IMR-90 (cell line): ENCODE measurements at regions not wholly inside any gene's neighbourhood (a gene's known extent, or its start where the extent isn't known, plus 50 kb on each side); places are given as distances from the start of the nearest gene placed in this dataset.
A peak's percentile ranks its signal among the peaks of the same experiment; 100 is the strongest.

Experiments used
- ATAC-seq: fragments of 200-7000 bp; cut with Tn5 transposase; 2 replicates; pipeline ENCODE4 v1.9.1; 2020; ENCODE audit warnings: low read depth, mild to moderate bottlenecking, moderate library complexity
- BruUV-seq: library from RNA; stranded (reverse); fragments of 400-500 nt; replicated peaks from 2 replicates; lab custom pipeline; 2021; lab: Mats Ljungman, UMichigan
- CTCF ChIA-PET: fragments of 300-600 bp; formaldehyde crosslinking; extraction: SDS; loops from one replicate; lab custom pipeline; 2021; ENCODE audit warnings: antibody characterized with exemption; lab: Yijun Ruan, JAX
- POLR2A ChIA-PET: fragments of 300-600 bp; sonication (Branson Sonifier 250); formaldehyde crosslinking; loops from one replicate; lab custom pipeline; 2022; ENCODE audit warnings: antibody characterized with exemption; ENCODE audit not compliant: unreplicated experiment; lab: Charles Lee
- DNase-seq: peaks from one replicate; pipeline ENCODE4 v3.0.0; 2013
- H2AFZ ChIP-seq: replicated peaks from 2 replicates; pipeline ENCODE3; 2013; ENCODE audit warnings: low read length, mild to moderate bottlenecking; ENCODE audit not compliant: poor library complexity
- H2AK5ac ChIP-seq: 2 replicates; pipeline ENCODE4 v1.6.1; 2013; ENCODE audit warnings: low read depth, low read length, inconsistent platforms
- H2AK9ac ChIP-seq: replicated peaks from 2 replicates; pipeline ENCODE3; 2013; ENCODE audit warnings: mild to moderate bottlenecking, low read depth, low read length, moderate library complexity; ENCODE audit not compliant: poor library complexity
- H2BK120ac ChIP-seq: 2 replicates; pipeline ENCODE4 v1.6.1; 2013; ENCODE audit warnings: low read depth, low read length, inconsistent platforms
- H2BK15ac ChIP-seq: 3 replicates; pipeline ENCODE4 v1.6.1; 2013; ENCODE audit warnings: low read depth, low read length, inconsistent platforms
- H2BK20ac ChIP-seq: 2 replicates; pipeline ENCODE4 v1.6.1; 2013; ENCODE audit warnings: low read depth, mild to moderate bottlenecking, inconsistent platforms, low read length, moderate library complexity
- H2BK5ac ChIP-seq: 2 replicates; pipeline ENCODE4 v1.6.1; 2013; ENCODE audit warnings: mild to moderate bottlenecking, low read depth, low read length, inconsistent platforms; ENCODE audit not compliant: poor library complexity, severe bottlenecking
- H3K14ac ChIP-seq: replicated peaks from 2 replicates; pipeline ENCODE4 v1.6.1; 2013; ENCODE audit warnings: low read depth, low read length, inconsistent platforms
- H3K18ac ChIP-seq: 2 replicates; pipeline ENCODE4 v1.6.1; 2013; ENCODE audit warnings: low read depth, low read length, control low read depth
- H3K23ac ChIP-seq: 2 replicates; pipeline ENCODE4 v1.6.1; 2013; ENCODE audit warnings: low read depth, low read length, inconsistent platforms
- H3K27ac ChIP-seq: 2 replicates; pipeline ENCODE4 v1.5.1; 2013; ENCODE audit warnings: mild to moderate bottlenecking, control low read depth, low read length; ENCODE audit not compliant: insufficient read depth
- H3K27me3 ChIP-seq: 2 replicates; pipeline ENCODE4 v1.6.1; 2013; ENCODE audit warnings: low read length; ENCODE audit not compliant: control insufficient read depth, insufficient read depth
- H3K36me3 ChIP-seq: 2 replicates; pipeline ENCODE4 v1.6.1; 2013; ENCODE audit warnings: low read length, mixed read lengths; ENCODE audit not compliant: control insufficient read depth, insufficient read depth
- H3K4ac ChIP-seq: 2 replicates; pipeline ENCODE4 v1.6.1; 2013; ENCODE audit warnings: low read depth, low read length, inconsistent platforms
- H3K4me1 ChIP-seq: 2 replicates; pipeline ENCODE4 v1.6.1; 2013; ENCODE audit warnings: low read length, mixed read lengths; ENCODE audit not compliant: control insufficient read depth, insufficient read depth
- H3K4me2 ChIP-seq: 2 replicates; pipeline ENCODE4 v1.6.1; 2013; ENCODE audit warnings: low read depth, mild to moderate bottlenecking, control low read depth, low read length, moderate library complexity
- H3K4me3 ChIP-seq: 2 replicates; pipeline ENCODE4 v1.5.1; 2013; ENCODE audit warnings: low read depth, mild to moderate bottlenecking, control low read depth, low read length, moderate library complexity; ENCODE audit not compliant: insufficient read depth
- H3K56ac ChIP-seq: 2 replicates; pipeline ENCODE4 v1.6.1; 2013; ENCODE audit warnings: low read length, inconsistent platforms; ENCODE audit not compliant: insufficient read depth; ENCODE audit errors: extremely low read depth
- H3K79me1 ChIP-seq, 2 experiments: 2 replicates each; pipeline ENCODE4 v1.6.1; 2013; ENCODE audit warnings: low read length in 2 of 2, inconsistent platforms in 1 of 2, low read depth in 1 of 2
- H3K9ac ChIP-seq: 2 replicates; pipeline ENCODE4 v1.6.1; 2013; ENCODE audit warnings: low read depth, low read length, control low read depth
- H3K9me1 ChIP-seq: 2 replicates; pipeline ENCODE4 v1.6.1; 2013; ENCODE audit warnings: low read length, inconsistent platforms; ENCODE audit not compliant: insufficient read depth
- H3K9me3 ChIP-seq: 2 replicates; pipeline ENCODE4 v1.6.1; 2013; ENCODE audit warnings: low read length; ENCODE audit not compliant: control insufficient read depth, insufficient read depth
- H4K20me1 ChIP-seq: 2 replicates; pipeline ENCODE4 v1.6.1; 2013; ENCODE audit warnings: low read length, inconsistent platforms; ENCODE audit not compliant: insufficient read depth
- H4K5ac ChIP-seq: 2 replicates; pipeline ENCODE4 v1.6.1; 2013; ENCODE audit warnings: mild to moderate bottlenecking, low read depth, low read length, control low read depth
- H4K8ac ChIP-seq, 2 experiments: 2 replicates each; pipeline ENCODE4 v1.6.1; 2013; ENCODE audit warnings: low read depth in 2 of 2, low read length in 2 of 2, control low read depth in 1 of 2, inconsistent platforms in 1 of 2
- H4K91ac ChIP-seq: 2 replicates; pipeline ENCODE4 v1.6.1; 2013; ENCODE audit warnings: low read depth, low read length, inconsistent platforms; ENCODE audit not compliant: insufficient read depth
- BHLHE40 ChIP-seq: fragments of 150-350 bp; IDR thresholded peaks from 2 replicates; pipeline ENCODE4 v1.6.1; 2016; ENCODE audit warnings: mild to moderate bottlenecking, low read depth, low read length
- CEBPB ChIP-seq: IDR thresholded peaks from 2 replicates; pipeline ENCODE4 v1.6.1; 2012; ENCODE audit warnings: low read depth, low read length, improper control_type of control experiment
- CHD1 ChIP-seq: IDR thresholded peaks from 2 replicates; pipeline ENCODE4 v1.6.1; 2012; ENCODE audit warnings: low read depth, low read length, improper control_type of control experiment
- RFX5 ChIP-seq: IDR thresholded peaks from 2 replicates; pipeline ENCODE4 v1.8.0; 2012; ENCODE audit warnings: low read depth, mild to moderate bottlenecking, low read length, moderate library complexity
- WGBS, 2 experiments: methylation state at CpG; one replicate each; pipeline versions ENCODE4 v1.1.5 to v1.1.7; 2013; ENCODE audit warnings: missing lambda C conversion rate in 2 of 2; ENCODE audit not compliant: insufficient read length in 1 of 2; ENCODE audit errors: extremely low coverage in 2 of 2; 5-methylcytosine and 5-hydroxymethylcytosine counted together
- dilution Hi-C: fragments of 300-500 bp; cut with HindIII; formaldehyde crosslinking; loops from one replicate; pipeline ENCODE4 v1.14.3; 2018; ENCODE audit warnings: low sequenced_read_pairs; ENCODE audit not compliant: unreplicated experiment
- in situ Hi-C: fragments of 300-500 bp; cut with MboI; formaldehyde crosslinking; loops from 3 replicates; pipeline ENCODE4 v1.14.3; 2019; ENCODE audit warnings: low sequenced_read_pairs, inconsistent platforms, mixed read lengths
- intact Hi-C: fragments of 100-400 bp; cut with micrococcal nuclease; formaldehyde crosslinking; loops from 2 replicates; pipeline ENCODE4 v1.10.0; 2022
- TF ChIP-seq, protein P1 (sequence below): conservative IDR thresholded peaks from 2 replicates; pipeline ENCODE4 v1.5.1; 2012; ENCODE audit warnings: mild to moderate bottlenecking, low read depth, low read length, improper control_type of control experiment

DNA sequence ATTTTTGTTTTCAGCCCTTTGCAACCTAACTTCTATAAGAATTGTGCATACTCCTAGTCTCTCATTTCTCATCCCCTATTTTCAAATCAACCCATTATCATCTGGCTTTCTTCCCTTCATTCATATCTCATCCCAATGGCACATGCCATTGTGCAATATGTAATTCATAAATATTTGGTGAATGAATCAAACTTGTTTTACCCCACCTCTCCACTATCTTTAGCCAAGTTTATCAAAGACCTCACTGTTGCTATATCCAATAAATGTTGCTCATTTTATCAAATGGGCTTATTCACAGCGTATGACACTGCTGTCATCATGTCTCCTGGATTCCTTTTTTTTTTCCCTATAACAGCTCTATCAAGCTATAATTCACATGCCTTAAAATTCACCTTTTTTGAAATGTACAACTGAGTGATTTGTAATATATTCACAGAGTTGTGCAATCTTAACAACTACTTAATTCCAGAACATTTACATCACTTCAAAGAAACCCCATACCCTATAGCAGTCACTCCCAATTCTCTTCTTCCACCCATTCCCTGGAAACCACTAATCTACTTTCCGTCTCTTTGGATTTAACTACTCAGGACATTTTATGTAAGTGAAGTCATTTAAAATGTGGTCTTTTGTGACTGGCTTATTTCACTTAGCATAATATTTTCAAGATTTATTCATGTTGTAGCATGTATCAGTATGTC is 214.4 kb upstream of the PAPPA start:
- Histone ChIP-seq H3K4me1 (peaks cover 22% of the 10 kb centered on the region), H3K14ac (peak overlapping the region; percentile 96), H3K79me1 (peaks cover 5 to 10% of the 10 kb centered on the region in 2 experiments), H3K4me2 (peak overlapping the region; percentile 40; the same call in 1 of the 2 replicates), H3K23ac (peak overlapping the region; percentile 96; the same call in 1 of the 2 replicates), H3K4me3 (no peak overlapping the region), H4K8ac (peak overlapping the region; percentile 94 to 95), H2BK5ac (peak overlapping the region; percentile 99), H2AK5ac (peak overlapping the region; percentile 94), H4K5ac (peak overlapping the region; percentile 100), H3K18ac (peak overlapping the region; percentile 100), H2BK20ac (peak overlapping the region; percentile 97), H3K36me3 (no peaks in the 10 kb centered on the region), H3K56ac (peak overlapping the region; percentile 79; the same call in 1 of the 2 replicates), H2BK120ac (peak overlapping the region; percentile 98), H3K9me1 (peaks cover 4% of the 10 kb centered on the region; the same call in 1 of the 2 replicates), H4K91ac (peak overlapping the region; percentile 95), H4K20me1 (no peaks in the 10 kb centered on the region), H2BK15ac (peak overlapping the region; percentile 100), H3K9me3 (no peaks in the 10 kb centered on the region), H2AFZ (no peak overlapping the region), H3K4ac (peak overlapping the region; percentile 96), H3K27ac (peak overlapping the region; percentile 95), H3K27me3 (no peaks in the 10 kb centered on the region), H3K9ac (0 out of 2 replicates have a peak overlapping the region, but pooled peaks have one; percentile 18), H2AK9ac (no peak overlapping the region)
- no CpG with 5 or more reads among the region's 2 CpGs for WGBS, 2 experiments
- TF ChIP-seq CEBPB (peak; percentile 92), RFX5 (no peak), BHLHE40 (peak; percentile 90), CHD1 (no peak)
- TF ChIP-seq, protein P1, sequence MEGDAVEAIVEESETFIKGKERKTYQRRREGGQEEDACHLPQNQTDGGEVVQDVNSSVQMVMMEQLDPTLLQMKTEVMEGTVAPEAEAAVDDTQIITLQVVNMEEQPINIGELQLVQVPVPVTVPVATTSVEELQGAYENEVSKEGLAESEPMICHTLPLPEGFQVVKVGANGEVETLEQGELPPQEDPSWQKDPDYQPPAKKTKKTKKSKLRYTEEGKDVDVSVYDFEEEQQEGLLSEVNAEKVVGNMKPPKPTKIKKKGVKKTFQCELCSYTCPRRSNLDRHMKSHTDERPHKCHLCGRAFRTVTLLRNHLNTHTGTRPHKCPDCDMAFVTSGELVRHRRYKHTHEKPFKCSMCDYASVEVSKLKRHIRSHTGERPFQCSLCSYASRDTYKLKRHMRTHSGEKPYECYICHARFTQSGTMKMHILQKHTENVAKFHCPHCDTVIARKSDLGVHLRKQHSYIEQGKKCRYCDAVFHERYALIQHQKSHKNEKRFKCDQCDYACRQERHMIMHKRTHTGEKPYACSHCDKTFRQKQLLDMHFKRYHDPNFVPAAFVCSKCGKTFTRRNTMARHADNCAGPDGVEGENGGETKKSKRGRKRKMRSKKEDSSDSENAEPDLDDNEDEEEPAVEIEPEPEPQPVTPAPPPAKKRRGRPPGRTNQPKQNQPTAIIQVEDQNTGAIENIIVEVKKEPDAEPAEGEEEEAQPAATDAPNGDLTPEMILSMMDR: no peak
- no TSS peak for BruUV-seq
- POLR2A ChIA-PET: interaction anchor here (0.5 to 1.3 kb wide), 2 partner anchors 15 to 265 kb away, joined by 3 read pairs; no protein-coding TSS in a partner anchor
- ATAC-seq (peak; percentile 31), DNase-seq (peak; percentile 87)
- intact Hi-C loops (no loop called here), in situ Hi-C loops (no loop called here), dilution Hi-C loops (no loop called here)
- CTCF ChIA-PET: no interaction called here
